ENCODE measurements at regions not wholly inside any gene's neighbourhood (a gene's known extent, or its start where the extent isn't known, plus 50 kb on each side); places are given as distances from the start of the nearest gene placed in this dataset.

DNA sequence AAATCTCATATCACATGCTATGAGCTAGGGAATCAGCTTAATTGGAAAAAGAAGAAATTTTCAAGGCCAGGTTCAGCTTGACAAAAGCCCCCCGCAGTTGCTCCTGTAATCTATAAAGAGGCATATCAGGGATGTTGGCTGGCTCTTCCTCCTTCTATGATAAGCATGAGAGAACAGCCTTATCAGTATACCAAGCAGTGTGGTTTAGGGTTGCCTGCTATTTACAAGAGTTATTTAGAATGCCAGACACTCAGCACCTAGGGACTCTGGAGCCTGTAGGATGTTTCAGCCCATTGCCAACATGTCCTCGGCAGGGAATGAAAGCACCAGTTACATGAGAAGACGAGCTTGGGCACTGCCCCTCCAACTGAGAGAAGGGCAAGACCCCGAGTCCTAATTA, 89.5 kb upstream of the TMPO start:
- DNase-seq: peak; percentile 16 to 63
- TF ChIP-seq POLR2A (IDR thresholded peaks at IDR 0.05; ENCODE audit: low read length): no peak

GRCh38 chr12:98431089-98431488, 84.3 kb upstream of the TMPO start:
- no peak for TF ChIP-seq POLR2A (IDR thresholded peaks at IDR 0.05; ENCODE audit: low read length)
- TF ChIP-seq GATA1 (IDR thresholded peaks at IDR 0.05; ENCODE audit: low read depth, low read length): no peak
- no peak for DNase-seq

DNA sequence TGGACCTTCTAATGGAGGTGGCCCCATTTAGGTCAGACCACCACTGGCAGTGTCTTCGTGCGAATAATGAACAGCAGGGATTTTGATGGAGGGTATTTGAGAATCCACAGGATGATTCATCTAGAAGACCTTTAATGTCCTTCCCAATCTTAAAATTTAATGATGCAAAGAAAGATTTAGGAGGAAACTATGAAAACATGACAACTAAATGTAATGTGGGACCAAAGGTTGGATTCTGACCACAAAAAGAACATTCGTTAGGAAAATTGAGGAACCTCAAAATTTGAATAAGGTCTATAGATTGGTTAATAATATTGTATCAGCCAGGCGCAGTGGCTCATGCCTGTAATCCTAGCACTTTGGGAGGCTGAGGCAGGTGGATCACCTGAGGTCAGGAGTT, 78.2 kb upstream of the TMPO start:
- TF ChIP-seq POLR2A (IDR thresholded peaks at IDR 0.05; ENCODE audit: low read length): no peak
- no peak for DNase-seq

GRCh38 chr12:98437806-98438595, 77.4 kb upstream of the TMPO start:
- no peak for DNase-seq
- TF ChIP-seq POLR2A (IDR thresholded peaks at IDR 0.05; ENCODE audit: low read length) (no peak), GATA1 (IDR thresholded peaks at IDR 0.05; ENCODE audit: low read depth, low read length) (no peak)

GRCh38 chr12:98438656-98439230, 76.6 kb upstream of the TMPO start:
- TF ChIP-seq POLR2A (IDR thresholded peaks at IDR 0.05; ENCODE audit: low read length) (no peak), GATA1 (IDR thresholded peaks at IDR 0.05; ENCODE audit: low read depth, low read length) (no peak)
- DNase-seq: no peak

DNA sequence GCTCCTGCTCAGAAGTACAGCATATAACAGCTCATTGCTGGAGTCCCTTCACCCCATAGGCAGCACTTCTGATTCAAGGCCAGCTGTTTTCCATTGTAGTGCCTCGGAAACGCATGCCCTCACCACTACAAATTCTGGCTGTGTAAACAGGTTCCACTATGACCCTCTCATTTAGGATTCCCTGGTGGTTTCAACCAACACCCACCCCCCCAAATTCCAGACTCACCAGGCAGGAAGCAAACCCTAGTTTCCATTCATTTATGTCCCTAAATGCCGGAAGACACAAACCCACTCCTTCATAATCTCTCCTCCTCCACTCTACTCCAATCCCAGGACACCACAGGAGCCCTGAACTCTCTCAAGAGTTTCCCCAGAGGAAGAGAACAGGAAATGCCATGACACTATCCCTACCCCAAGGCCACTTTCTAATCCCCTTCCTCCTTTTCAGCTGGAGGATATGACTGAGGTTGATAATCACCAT, 75.9 kb upstream of the TMPO start:
- no peak for DNase-seq
- TF ChIP-seq GATA1 (IDR thresholded peaks at IDR 0.05; ENCODE audit: low read depth, low read length) (no peak), POLR2A (IDR thresholded peaks at IDR 0.05; ENCODE audit: low read length) (no peak)

GRCh38 chr12:98439981-98440581, 75.3 kb upstream of the TMPO start:
- TF ChIP-seq GATA1 (IDR thresholded peaks at IDR 0.05; ENCODE audit: low read depth, low read length): peak; percentile 21
- TF ChIP-seq POLR2A (IDR thresholded peaks at IDR 0.05; ENCODE audit: low read length): no peak
- DNase-seq: peak; percentile 85 to 89

GRCh38 chr12:98446060-98446459, 69.3 kb upstream of the TMPO start:
- no peak for DNase-seq
- TF ChIP-seq GATA1 (IDR thresholded peaks at IDR 0.05; ENCODE audit: low read depth, low read length) (no peak), POLR2A (IDR thresholded peaks at IDR 0.05; ENCODE audit: low read length) (no peak)

- no peak for DNase-seq
- TF ChIP-seq GATA1 (IDR thresholded peaks at IDR 0.05; ENCODE audit: low read depth, low read length) (no peak), POLR2A (IDR thresholded peaks at IDR 0.05; ENCODE audit: low read length) (no peak)
Measured at GRCh38 chr12:98446682-98447081, 68.7 kb upstream of the TMPO start.

DNA sequence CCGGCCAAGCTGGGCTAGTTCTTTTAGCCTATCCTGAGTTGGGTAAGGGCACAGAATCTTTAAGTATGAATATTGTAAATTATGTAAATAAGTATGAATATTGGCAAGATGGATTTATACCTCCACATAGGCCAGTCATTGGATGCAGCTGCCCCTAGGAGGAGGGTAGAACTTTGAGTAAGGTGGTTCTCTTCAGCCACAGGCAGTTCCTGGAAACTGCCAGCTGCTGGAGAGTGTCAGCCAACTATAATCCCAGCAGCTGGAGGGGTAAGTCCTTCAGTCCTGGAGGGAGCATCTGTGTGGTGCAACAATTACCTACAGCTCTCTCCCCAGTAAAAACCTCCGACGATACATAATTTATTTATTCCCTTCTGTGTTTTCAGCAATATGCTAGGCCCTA, 65.8 kb upstream of the TMPO start:
- DNase-seq: no peak
- TF ChIP-seq POLR2A (IDR thresholded peaks at IDR 0.05; ENCODE audit: low read length) (no peak), GATA1 (IDR thresholded peaks at IDR 0.05; ENCODE audit: low read depth, low read length) (no peak)

- DNase-seq: no peak
- TF ChIP-seq GATA1 (IDR thresholded peaks at IDR 0.05; ENCODE audit: low read depth, low read length): no peak
- TF ChIP-seq POLR2A (IDR thresholded peaks at IDR 0.05; ENCODE audit: low read length): no peak
Measured at GRCh38 chr12:98453070-98453469, 62.3 kb upstream of the TMPO start.

DNA sequence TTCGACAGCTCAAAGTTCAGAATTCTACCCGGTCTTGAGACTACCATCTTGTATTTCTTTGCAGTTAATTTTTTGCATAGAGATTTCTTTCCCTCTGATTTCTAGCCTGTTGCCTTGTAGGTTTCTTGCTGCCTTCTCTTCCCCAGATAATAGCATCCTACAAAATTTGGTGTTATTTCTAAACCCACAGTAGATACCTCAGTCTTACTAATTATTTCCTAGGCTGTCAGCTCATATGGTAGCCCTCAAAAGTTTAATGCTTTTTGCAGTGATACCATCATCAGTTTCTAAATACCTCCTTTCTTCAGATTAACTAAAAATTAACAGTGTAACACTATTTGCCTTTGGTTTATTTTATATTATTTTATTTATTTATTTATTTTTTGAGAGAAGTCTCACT, 61.9 kb upstream of the TMPO start:
- TF ChIP-seq GATA1 (IDR thresholded peaks at IDR 0.05; ENCODE audit: low read depth, low read length) (no peak), POLR2A (IDR thresholded peaks at IDR 0.05; ENCODE audit: low read length) (no peak)
- no peak for DNase-seq

GRCh38 chr12:98456041-98456440, 59.3 kb upstream of the TMPO start:
- TF ChIP-seq POLR2A (IDR thresholded peaks at IDR 0.05; ENCODE audit: low read length) (no peak), GATA1 (IDR thresholded peaks at IDR 0.05; ENCODE audit: low read depth, low read length) (no peak)

GRCh38 chr12:98456576-98457573, 58.5 kb upstream of the TMPO start:
- TF ChIP-seq POLR2A (IDR thresholded peaks at IDR 0.05; ENCODE audit: low read length) (no peak), GATA1 (IDR thresholded peaks at IDR 0.05; ENCODE audit: low read depth, low read length) (no peak)
- DNase-seq: no peak

More at GRCh38 chr12:98456041-98456440, 59.3 kb upstream of the TMPO start:
- DNase-seq: no peak
